H1 (cell line): ENCODE measurements at regions not wholly inside any gene's neighbourhood (a gene's known extent, or its start where the extent isn't known, plus 50 kb on each side); places are given as distances from the start of the nearest gene placed in this dataset.

ENCODE experiments used
- CHD1 ChIP-seq: IDR thresholded peaks from 2 replicates; pipeline ENCODE4 v1.6.1; 2012; ENCODE audit warnings: low read depth, low read length, improper control_type of control experiment
- FOSL1 ChIP-seq: IDR thresholded peaks from 2 replicates; pipeline ENCODE4 v1.6.1; 2011; ENCODE audit warnings: mild to moderate bottlenecking, low read depth, low read length, moderate library complexity; ENCODE audit not compliant: insufficient read depth
- KDM1A ChIP-seq: fragments of 200-600, 300-600 bp; sonication (generic); IDR thresholded peaks from 2 replicates; pipeline ENCODE4 v1.7.1; 2016; ENCODE audit warnings: mild to moderate bottlenecking, low read length, borderline replicate concordance
- KDM4A ChIP-seq: IDR thresholded peaks from one replicate; pipeline ENCODE4 v1.7.1; 2012; ENCODE audit warnings: low read depth, mild to moderate bottlenecking, moderate library complexity, low read length, inconsistent platforms; ENCODE audit not compliant: severe bottlenecking
- NANOG ChIP-seq: IDR thresholded peaks from 2 replicates; pipeline ENCODE4 v1.6.1; 2011; ENCODE audit warnings: low read length, low read depth, mild to moderate bottlenecking, inconsistent platforms; ENCODE audit not compliant: insufficient read depth, poor library complexity, severe bottlenecking
- SAP30 ChIP-seq: fragments of 300-600 bp; sonication (generic); IDR thresholded peaks from 2 replicates; pipeline ENCODE4 v1.7.1; 2012; ENCODE audit warnings: low read length, moderate library complexity, mild to moderate bottlenecking, inconsistent platforms; ENCODE audit not compliant: insufficient read depth, insufficient replicate concordance
- SIRT6 ChIP-seq: IDR thresholded peaks from one replicate; pipeline ENCODE4 v1.7.1; 2012; ENCODE audit warnings: low read length, inconsistent platforms
- SRF ChIP-seq: IDR thresholded peaks from 2 replicates; pipeline ENCODE4 v1.6.1; 2011; ENCODE audit warnings: mild to moderate bottlenecking, low read depth, low read length, moderate library complexity
- SUZ12 ChIP-seq: fragments of 200-600 bp; sonication (generic); IDR thresholded peaks from 2 replicates; pipeline ENCODE4 v1.6.1; 2012; ENCODE audit warnings: mild to moderate bottlenecking, inconsistent platforms, low read length, moderate library complexity, mixed read lengths
- TAF7 ChIP-seq: optimal IDR thresholded peaks from 2 replicates; pipeline ENCODE3; 2011; ENCODE audit warnings: low read depth, mild to moderate bottlenecking, inconsistent platforms, low read length, moderate library complexity, borderline replicate concordance
- TF ChIP-seq, protein P1 (sequence below): fragments of 300-600 bp; sonication (generic); IDR thresholded peaks from 2 replicates; pipeline ENCODE4 v1.7.1; 2012; ENCODE audit warnings: low read length, moderate library complexity, mild to moderate bottlenecking, inconsistent platforms; ENCODE audit not compliant: insufficient replicate concordance

DNA sequence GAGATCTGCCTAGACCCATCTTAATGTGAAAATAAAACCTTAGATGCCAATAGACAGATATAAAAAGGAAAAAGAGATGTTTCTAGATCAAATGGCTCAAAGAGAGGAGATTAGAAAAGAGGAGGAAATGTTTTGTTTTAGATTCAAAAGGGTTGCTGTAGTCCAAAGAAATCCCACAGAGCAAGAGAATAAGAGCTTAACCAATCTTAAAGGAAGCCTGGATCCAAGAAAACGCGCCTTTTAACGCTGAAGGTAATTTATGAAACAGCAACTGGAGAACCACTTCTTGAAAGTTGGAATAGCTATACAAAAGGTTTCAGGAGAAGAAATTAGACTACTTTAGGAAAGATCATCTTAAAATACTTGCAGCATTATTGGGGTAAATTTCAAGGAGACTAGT, 298.8 kb downstream of the BRINP2 start (continued):
- TF ChIP-seq, protein P1, sequence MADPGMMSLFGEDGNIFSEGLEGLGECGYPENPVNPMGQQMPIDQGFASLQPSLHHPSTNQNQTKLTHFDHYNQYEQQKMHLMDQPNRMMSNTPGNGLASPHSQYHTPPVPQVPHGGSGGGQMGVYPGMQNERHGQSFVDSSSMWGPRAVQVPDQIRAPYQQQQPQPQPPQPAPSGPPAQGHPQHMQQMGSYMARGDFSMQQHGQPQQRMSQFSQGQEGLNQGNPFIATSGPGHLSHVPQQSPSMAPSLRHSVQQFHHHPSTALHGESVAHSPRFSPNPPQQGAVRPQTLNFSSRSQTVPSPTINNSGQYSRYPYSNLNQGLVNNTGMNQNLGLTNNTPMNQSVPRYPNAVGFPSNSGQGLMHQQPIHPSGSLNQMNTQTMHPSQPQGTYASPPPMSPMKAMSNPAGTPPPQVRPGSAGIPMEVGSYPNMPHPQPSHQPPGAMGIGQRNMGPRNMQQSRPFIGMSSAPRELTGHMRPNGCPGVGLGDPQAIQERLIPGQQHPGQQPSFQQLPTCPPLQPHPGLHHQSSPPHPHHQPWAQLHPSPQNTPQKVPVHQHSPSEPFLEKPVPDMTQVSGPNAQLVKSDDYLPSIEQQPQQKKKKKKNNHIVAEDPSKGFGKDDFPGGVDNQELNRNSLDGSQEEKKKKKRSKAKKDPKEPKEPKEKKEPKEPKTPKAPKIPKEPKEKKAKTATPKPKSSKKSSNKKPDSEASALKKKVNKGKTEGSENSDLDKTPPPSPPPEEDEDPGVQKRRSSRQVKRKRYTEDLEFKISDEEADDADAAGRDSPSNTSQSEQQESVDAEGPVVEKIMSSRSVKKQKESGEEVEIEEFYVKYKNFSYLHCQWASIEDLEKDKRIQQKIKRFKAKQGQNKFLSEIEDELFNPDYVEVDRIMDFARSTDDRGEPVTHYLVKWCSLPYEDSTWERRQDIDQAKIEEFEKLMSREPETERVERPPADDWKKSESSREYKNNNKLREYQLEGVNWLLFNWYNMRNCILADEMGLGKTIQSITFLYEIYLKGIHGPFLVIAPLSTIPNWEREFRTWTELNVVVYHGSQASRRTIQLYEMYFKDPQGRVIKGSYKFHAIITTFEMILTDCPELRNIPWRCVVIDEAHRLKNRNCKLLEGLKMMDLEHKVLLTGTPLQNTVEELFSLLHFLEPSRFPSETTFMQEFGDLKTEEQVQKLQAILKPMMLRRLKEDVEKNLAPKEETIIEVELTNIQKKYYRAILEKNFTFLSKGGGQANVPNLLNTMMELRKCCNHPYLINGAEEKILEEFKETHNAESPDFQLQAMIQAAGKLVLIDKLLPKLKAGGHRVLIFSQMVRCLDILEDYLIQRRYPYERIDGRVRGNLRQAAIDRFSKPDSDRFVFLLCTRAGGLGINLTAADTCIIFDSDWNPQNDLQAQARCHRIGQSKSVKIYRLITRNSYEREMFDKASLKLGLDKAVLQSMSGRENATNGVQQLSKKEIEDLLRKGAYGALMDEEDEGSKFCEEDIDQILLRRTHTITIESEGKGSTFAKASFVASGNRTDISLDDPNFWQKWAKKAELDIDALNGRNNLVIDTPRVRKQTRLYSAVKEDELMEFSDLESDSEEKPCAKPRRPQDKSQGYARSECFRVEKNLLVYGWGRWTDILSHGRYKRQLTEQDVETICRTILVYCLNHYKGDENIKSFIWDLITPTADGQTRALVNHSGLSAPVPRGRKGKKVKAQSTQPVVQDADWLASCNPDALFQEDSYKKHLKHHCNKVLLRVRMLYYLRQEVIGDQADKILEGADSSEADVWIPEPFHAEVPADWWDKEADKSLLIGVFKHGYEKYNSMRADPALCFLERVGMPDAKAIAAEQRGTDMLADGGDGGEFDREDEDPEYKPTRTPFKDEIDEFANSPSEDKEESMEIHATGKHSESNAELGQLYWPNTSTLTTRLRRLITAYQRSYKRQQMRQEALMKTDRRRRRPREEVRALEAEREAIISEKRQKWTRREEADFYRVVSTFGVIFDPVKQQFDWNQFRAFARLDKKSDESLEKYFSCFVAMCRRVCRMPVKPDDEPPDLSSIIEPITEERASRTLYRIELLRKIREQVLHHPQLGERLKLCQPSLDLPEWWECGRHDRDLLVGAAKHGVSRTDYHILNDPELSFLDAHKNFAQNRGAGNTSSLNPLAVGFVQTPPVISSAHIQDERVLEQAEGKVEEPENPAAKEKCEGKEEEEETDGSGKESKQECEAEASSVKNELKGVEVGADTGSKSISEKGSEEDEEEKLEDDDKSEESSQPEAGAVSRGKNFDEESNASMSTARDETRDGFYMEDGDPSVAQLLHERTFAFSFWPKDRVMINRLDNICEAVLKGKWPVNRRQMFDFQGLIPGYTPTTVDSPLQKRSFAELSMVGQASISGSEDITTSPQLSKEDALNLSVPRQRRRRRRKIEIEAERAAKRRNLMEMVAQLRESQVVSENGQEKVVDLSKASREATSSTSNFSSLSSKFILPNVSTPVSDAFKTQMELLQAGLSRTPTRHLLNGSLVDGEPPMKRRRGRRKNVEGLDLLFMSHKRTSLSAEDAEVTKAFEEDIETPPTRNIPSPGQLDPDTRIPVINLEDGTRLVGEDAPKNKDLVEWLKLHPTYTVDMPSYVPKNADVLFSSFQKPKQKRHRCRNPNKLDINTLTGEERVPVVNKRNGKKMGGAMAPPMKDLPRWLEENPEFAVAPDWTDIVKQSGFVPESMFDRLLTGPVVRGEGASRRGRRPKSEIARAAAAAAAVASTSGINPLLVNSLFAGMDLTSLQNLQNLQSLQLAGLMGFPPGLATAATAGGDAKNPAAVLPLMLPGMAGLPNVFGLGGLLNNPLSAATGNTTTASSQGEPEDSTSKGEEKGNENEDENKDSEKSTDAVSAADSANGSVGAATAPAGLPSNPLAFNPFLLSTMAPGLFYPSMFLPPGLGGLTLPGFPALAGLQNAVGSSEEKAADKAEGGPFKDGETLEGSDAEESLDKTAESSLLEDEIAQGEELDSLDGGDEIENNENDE = no peak
- no peak for TF ChIP-seq KDM4A
- TF ChIP-seq NANOG = no peak
- TF ChIP-seq SAP30 = no peak
- no peak for TF ChIP-seq CHD1
- no peak for TF ChIP-seq KDM1A
- TF ChIP-seq SIRT6 = no peak
- TF ChIP-seq FOSL1 = no peak
- TF ChIP-seq SUZ12 = no peak
- no peak for TF ChIP-seq SRF
- TF ChIP-seq TAF7 = no peak
